Epithelial cell of prostate (primary cell): ENCODE measurements at regions not wholly inside any gene's neighbourhood (a gene's known extent, or its start where the extent isn't known, plus 50 kb on each side); places are given as distances from the start of the nearest gene placed in this dataset.
"Not testable (repeated sequence)": the region's sequence is repeated elsewhere in the genome, so short reads cannot be mapped to it uniquely, and the experiment has no call there.

Experiments used
- DNase-seq: peaks from one replicate; pipeline ENCODE4 v3.0.0-alpha.2; 2011; ENCODE audit warnings: low read depth, low spot score
- H3K27ac ChIP-seq: fragments of 450-650 bp; 2 replicates; pipeline ENCODE4 v1.5.1; 2017; ENCODE audit warnings: mild to moderate bottlenecking

GRCh38 chr4:132614682-132615081 lies 534.4 kb upstream of the PCDH10 start:
- DNase-seq = no peak
- H3K27ac ChIP-seq = no peak overlapping the region

- no peak for DNase-seq
- H3K27ac ChIP-seq = no peak overlapping the region
These were observed 529.1 kb upstream of the PCDH10 start for GRCh38 chr4:132619968-132620367.

- DNase-seq = no peak
- H3K27ac ChIP-seq = no peak overlapping the region
These were observed 506.9 kb upstream of the PCDH10 start for GRCh38 chr4:132642016-132642817.

GRCh38 chr4:132646186-132646585 lies 502.9 kb upstream of the PCDH10 start:
- peak; percentile 3 for DNase-seq

GRCh38 chr4:132651196-132651595 lies 497.9 kb upstream of the PCDH10 start:
- H3K27ac ChIP-seq = no peak overlapping the region
- no peak for DNase-seq

More at GRCh38 chr4:132646186-132646585, 502.9 kb upstream of the PCDH10 start:
- H3K27ac ChIP-seq = no peak overlapping the region

- H3K27ac ChIP-seq = no peak overlapping the region
- no peak for DNase-seq
These were observed 488.9 kb upstream of the PCDH10 start for GRCh38 chr4:132660181-132660580.

- DNase-seq = no peak
- no peak overlapping the region for H3K27ac ChIP-seq
These were observed 486.6 kb upstream of the PCDH10 start for GRCh38 chr4:132662456-132662855.

- H3K27ac ChIP-seq = no peak overlapping the region
- DNase-seq = no peak
These were observed 479.3 kb upstream of the PCDH10 start for GRCh38 chr4:132669786-132670185.

GRCh38 chr4:132670557-132670956 lies 478.5 kb upstream of the PCDH10 start:
- no peak overlapping the region for H3K27ac ChIP-seq
- no peak for DNase-seq

GRCh38 chr4:132683957-132684356 lies 465.1 kb upstream of the PCDH10 start:
- no peak overlapping the region for H3K27ac ChIP-seq
- no peak for DNase-seq

- DNase-seq = no peak
- no peak overlapping the region for H3K27ac ChIP-seq
These were observed 458.1 kb upstream of the PCDH10 start for GRCh38 chr4:132691026-132691425.

- DNase-seq = no peak
- no peak overlapping the region for H3K27ac ChIP-seq
These were observed 457.4 kb upstream of the PCDH10 start for GRCh38 chr4:132691668-132692067.

- no peak for DNase-seq
- H3K27ac ChIP-seq = no peak overlapping the region
These were observed 454.3 kb upstream of the PCDH10 start for GRCh38 chr4:132694775-132695174.

- not testable (repeated sequence) for H3K27ac ChIP-seq, DNase-seq
These were observed 451.6 kb upstream of the PCDH10 start for GRCh38 chr4:132697505-132697904.

- DNase-seq = no peak
- no peak overlapping the region for H3K27ac ChIP-seq
These were observed 441.1 kb upstream of the PCDH10 start for GRCh38 chr4:132707955-132708354.

- no peak for DNase-seq
- H3K27ac ChIP-seq = no peak overlapping the region
These were observed 440.0 kb upstream of the PCDH10 start for GRCh38 chr4:132709056-132709455.

GRCh38 chr4:132710971-132711370 lies 438.1 kb upstream of the PCDH10 start:
- no peak for DNase-seq
- H3K27ac ChIP-seq = no peak overlapping the region

- H3K27ac ChIP-seq = no peak overlapping the region
- no peak for DNase-seq
These were observed 411.8 kb upstream of the PCDH10 start for GRCh38 chr4:132737344-132737743.

- no peak for DNase-seq
- H3K27ac ChIP-seq = no peak overlapping the region
These were observed 389.8 kb upstream of the PCDH10 start for GRCh38 chr4:132759199-132759780.

GRCh38 chr4:132763465-132763864 lies 385.6 kb upstream of the PCDH10 start:
- DNase-seq = no peak
- H3K27ac ChIP-seq = no peak overlapping the region

GRCh38 chr4:132767901-132768300 lies 381.2 kb upstream of the PCDH10 start:
- no peak for DNase-seq

GRCh38 chr4:132770776-132771175 lies 378.3 kb upstream of the PCDH10 start:
- no peak for DNase-seq
- H3K27ac ChIP-seq = no peak overlapping the region

More at GRCh38 chr4:132767901-132768300, 381.2 kb upstream of the PCDH10 start:
- no peak overlapping the region for H3K27ac ChIP-seq
